ENCODE measurements at regions not wholly inside any gene's neighbourhood (a gene's known extent, or its start where the extent isn't known, plus 50 kb on each side); places are given as distances from the start of the nearest gene placed in this dataset.
A peak's percentile ranks its signal among the peaks of the same experiment; 100 is the strongest.

DNA sequence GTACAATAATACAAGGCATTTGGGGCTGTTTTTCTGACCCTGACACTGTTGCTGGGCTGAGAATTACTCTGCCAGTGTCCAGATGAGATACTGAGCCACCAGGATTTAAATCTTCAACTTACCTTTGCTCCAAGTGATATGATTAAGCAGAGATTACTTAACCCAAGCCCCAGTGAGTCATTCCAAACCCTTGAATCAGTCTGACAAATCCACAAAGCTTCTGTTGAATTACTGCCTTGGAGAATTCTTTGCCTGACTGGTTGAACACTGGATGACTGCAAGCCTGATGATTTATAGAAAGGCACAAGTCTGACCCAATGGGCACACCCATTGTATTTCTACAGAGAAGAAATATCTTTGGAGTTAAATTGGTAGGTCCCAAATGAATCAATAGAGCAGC, 88.2 kb upstream of the TSC22D2 start (continued):
- TF ChIP-seq, protein P1, sequence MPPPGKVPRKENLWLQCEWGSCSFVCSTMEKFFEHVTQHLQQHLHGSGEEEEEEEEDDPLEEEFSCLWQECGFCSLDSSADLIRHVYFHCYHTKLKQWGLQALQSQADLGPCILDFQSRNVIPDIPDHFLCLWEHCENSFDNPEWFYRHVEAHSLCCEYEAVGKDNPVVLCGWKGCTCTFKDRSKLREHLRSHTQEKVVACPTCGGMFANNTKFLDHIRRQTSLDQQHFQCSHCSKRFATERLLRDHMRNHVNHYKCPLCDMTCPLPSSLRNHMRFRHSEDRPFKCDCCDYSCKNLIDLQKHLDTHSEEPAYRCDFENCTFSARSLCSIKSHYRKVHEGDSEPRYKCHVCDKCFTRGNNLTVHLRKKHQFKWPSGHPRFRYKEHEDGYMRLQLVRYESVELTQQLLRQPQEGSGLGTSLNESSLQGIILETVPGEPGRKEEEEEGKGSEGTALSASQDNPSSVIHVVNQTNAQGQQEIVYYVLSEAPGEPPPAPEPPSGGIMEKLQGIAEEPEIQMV (tag; conservative IDR thresholded peaks at IDR 0.05; ENCODE audit: low read depth): no peak
- TF ChIP-seq MEIS2 (IDR thresholded peaks at IDR 0.05; ENCODE audit: partially characterized antibody): peak; percentile 42
- TF ChIP-seq, protein P2, sequence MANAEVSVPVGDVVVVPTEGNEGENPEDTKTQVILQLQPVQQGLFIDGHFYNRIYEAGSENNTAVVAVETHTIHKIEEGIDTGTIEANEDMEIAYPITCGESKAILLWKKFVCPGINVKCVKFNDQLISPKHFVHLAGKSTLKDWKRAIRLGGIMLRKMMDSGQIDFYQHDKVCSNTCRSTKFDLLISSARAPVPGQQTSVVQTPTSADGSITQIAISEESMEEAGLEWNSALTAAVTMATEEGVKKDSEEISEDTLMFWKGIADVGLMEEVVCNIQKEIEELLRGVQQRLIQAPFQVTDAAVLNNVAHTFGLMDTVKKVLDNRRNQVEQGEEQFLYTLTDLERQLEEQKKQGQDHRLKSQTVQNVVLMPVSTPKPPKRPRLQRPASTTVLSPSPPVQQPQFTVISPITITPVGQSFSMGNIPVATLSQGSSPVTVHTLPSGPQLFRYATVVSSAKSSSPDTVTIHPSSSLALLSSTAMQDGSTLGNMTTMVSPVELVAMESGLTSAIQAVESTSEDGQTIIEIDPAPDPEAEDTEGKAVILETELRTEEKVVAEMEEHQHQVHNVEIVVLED (CRISPR knock-in tag; IDR thresholded peaks at IDR 0.05): no peak
- TF ChIP-seq, protein P3, sequence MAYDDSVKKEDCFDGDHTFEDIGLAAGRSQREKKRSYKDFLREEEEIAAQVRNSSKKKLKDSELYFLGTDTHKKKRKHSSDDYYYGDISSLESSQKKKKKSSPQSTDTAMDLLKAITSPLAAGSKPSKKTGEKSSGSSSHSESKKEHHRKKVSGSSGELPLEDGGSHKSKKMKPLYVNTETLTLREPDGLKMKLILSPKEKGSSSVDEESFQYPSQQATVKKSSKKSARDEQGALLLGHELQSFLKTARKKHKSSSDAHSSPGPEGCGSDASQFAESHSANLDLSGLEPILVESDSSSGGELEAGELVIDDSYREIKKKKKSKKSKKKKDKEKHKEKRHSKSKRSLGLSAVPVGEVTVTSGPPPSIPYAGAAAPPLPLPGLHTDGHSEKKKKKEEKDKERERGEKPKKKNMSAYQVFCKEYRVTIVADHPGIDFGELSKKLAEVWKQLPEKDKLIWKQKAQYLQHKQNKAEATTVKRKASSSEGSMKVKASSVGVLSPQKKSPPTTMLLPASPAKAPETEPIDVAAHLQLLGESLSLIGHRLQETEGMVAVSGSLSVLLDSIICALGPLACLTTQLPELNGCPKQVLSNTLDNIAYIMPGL (CRISPR knock-in tag; IDR thresholded peaks at IDR 0.05): no peak
- TF ChIP-seq, protein P4, sequence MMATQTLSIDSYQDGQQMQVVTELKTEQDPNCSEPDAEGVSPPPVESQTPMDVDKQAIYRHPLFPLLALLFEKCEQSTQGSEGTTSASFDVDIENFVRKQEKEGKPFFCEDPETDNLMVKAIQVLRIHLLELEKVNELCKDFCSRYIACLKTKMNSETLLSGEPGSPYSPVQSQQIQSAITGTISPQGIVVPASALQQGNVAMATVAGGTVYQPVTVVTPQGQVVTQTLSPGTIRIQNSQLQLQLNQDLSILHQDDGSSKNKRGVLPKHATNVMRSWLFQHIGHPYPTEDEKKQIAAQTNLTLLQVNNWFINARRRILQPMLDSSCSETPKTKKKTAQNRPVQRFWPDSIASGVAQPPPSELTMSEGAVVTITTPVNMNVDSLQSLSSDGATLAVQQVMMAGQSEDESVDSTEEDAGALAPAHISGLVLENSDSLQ (IDR thresholded peaks at IDR 0.05): peak; percentile 16; the same call in 1 of the 2 replicates
- TF ChIP-seq, protein P5, sequence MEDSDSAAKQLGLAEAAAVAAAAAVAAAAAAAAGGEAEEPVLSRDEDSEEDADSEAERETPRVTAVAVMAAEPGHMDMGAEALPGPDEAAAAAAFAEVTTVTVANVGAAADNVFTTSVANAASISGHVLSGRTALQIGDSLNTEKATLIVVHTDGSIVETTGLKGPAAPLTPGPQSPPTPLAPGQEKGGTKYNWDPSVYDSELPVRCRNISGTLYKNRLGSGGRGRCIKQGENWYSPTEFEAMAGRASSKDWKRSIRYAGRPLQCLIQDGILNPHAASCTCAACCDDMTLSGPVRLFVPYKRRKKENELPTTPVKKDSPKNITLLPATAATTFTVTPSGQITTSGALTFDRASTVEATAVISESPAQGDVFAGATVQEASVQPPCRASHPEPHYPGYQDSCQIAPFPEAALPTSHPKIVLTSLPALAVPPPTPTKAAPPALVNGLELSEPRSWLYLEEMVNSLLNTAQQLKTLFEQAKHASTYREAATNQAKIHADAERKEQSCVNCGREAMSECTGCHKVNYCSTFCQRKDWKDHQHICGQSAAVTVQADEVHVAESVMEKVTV (CRISPR knock-in tag; IDR thresholded peaks at IDR 0.05): no peak
- TF ChIP-seq, protein P6, sequence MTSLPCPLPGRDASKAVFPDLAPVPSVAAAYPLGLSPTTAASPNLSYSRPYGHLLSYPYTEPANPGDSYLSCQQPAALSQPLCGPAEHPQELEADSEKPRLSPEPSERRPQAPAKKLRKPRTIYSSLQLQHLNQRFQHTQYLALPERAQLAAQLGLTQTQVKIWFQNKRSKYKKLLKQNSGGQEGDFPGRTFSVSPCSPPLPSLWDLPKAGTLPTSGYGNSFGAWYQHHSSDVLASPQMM (CRISPR knock-in tag; IDR thresholded peaks at IDR 0.05): no peak
- TF ChIP-seq ZBED1 (IDR thresholded peaks at IDR 0.05): no peak
- TF ChIP-seq CBX1 (IDR thresholded peaks at IDR 0.05; ENCODE audit: low read depth): no peak
- peak; percentile 42 to 52; a peak in 2 of 4 replicates for TF ChIP-seq KDM1A (IDR thresholded peaks at IDR 0.05)
- TF ChIP-seq, protein P7, sequence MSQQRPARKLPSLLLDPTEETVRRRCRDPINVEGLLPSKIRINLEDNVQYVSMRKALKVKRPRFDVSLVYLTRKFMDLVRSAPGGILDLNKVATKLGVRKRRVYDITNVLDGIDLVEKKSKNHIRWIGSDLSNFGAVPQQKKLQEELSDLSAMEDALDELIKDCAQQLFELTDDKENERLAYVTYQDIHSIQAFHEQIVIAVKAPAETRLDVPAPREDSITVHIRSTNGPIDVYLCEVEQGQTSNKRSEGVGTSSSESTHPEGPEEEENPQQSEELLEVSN (IDR thresholded peaks at IDR 0.05; ENCODE audit: borderline replicate concordance in 1 of 2, extremely low read depth in 1 of 2, insufficient read depth in 1 of 2, insufficient read length in 1 of 2, low read depth in 1 of 2, low read length in 1 of 2, poor library complexity in 1 of 2, severe bottlenecking in 1 of 2): no peak
- no peak for TF ChIP-seq KLF16 (IDR thresholded peaks at IDR 0.05)
- no peak for TF ChIP-seq SLC30A9 (CRISPR knock-in tag; IDR thresholded peaks at IDR 0.05)
- TF ChIP-seq, protein P8, sequence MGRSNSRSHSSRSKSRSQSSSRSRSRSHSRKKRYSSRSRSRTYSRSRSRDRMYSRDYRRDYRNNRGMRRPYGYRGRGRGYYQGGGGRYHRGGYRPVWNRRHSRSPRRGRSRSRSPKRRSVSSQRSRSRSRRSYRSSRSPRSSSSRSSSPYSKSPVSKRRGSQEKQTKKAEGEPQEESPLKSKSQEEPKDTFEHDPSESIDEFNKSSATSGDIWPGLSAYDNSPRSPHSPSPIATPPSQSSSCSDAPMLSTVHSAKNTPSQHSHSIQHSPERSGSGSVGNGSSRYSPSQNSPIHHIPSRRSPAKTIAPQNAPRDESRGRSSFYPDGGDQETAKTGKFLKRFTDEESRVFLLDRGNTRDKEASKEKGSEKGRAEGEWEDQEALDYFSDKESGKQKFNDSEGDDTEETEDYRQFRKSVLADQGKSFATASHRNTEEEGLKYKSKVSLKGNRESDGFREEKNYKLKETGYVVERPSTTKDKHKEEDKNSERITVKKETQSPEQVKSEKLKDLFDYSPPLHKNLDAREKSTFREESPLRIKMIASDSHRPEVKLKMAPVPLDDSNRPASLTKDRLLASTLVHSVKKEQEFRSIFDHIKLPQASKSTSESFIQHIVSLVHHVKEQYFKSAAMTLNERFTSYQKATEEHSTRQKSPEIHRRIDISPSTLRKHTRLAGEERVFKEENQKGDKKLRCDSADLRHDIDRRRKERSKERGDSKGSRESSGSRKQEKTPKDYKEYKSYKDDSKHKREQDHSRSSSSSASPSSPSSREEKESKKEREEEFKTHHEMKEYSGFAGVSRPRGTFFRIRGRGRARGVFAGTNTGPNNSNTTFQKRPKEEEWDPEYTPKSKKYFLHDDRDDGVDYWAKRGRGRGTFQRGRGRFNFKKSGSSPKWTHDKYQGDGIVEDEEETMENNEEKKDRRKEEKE (IDR thresholded peaks at IDR 0.05; ENCODE audit: borderline replicate concordance in 1 of 2, control insufficient read depth in 1 of 2, low read depth in 2 of 2, low read length in 1 of 2): no peak
